ENCODE measurements at regions not wholly inside any gene's neighbourhood (a gene's known extent, or its start where the extent isn't known, plus 50 kb on each side); places are given as distances from the start of the nearest gene placed in this dataset.

DNA sequence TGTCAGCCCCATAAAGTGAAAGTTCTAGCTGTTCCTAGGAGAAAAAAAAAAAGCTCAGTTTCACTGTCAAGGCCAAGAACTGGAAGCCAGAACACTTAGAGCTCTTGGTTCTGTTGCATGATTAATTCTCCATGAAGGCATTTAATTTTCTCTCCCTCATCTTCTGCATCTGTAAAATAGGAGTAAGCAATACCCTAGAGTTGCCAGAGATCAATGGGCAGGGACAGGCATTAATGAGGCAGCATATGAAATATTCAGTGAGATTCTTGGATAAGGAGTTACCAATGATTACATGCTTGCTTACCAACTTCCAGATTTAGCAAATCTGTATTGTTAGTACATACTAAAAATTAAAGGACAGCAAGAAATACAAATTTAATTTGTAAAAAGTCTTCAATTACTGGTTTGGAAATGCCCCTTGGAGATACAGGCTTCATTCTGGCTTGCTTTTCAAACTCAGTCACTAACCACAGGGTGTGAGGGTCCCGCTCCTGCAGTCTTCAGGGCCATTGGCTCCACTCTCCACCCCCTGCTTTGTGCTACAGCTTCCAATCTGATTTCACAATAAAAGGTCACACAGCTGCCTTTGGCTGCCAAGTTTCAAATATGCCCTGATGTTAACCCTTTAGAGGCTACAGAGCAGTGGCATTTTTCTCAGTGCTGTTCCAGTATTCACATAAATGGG, 624.6 kb downstream of the BNC2 start:
- DNase-seq (ENCODE audit: low spot score), result no peak

DNA sequence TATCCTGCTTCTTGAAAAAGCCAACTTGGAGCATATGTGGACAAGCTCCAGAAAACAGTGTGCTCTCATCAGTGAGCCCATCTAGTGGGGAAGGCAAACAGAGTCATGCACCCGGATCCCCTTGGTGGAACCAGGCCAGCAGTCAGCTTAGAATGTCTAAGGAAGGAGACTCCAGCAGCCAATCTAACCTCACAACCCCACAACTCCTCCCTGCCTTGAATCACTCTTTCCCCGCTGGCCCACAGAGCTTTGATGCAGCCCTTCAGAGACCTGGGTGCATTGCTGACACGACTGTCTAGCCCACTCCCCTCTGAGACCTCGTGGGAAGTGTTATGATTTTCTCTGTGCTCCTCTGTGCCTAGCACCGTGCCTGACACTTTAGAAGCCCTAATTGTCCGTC, 623.7 kb downstream of the BNC2 start:
- no peak for DNase-seq (ENCODE audit: low spot score)

- peak; percentile 86 for DNase-seq (ENCODE audit: low spot score)
These were observed 623.1 kb downstream of the BNC2 start for GRCh38 chr9:16247188-16247875.

DNA sequence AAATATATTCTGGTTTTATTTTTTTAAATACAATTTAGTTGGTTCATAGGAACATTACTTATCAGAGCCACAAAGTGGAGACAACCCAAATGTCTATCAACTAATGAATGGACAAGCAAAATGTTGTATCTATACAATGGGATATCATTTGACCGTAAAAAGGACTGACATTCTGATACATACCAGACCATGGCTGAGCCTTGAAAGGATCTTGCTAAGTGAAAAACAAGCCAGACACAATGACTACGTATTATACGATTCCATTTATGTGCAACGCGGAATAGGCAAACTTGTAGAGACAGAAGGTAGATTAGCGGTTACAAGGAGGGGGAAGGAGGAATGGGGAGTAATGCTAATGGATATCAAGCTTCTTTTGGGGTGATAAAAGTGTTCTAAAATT, 621.6 kb downstream of the BNC2 start:
- DNase-seq (ENCODE audit: low spot score), result no peak

GRCh38 chr9:16252616-16253015, 617.9 kb downstream of the BNC2 start:
- DNase-seq (ENCODE audit: low spot score), result no peak

DNA sequence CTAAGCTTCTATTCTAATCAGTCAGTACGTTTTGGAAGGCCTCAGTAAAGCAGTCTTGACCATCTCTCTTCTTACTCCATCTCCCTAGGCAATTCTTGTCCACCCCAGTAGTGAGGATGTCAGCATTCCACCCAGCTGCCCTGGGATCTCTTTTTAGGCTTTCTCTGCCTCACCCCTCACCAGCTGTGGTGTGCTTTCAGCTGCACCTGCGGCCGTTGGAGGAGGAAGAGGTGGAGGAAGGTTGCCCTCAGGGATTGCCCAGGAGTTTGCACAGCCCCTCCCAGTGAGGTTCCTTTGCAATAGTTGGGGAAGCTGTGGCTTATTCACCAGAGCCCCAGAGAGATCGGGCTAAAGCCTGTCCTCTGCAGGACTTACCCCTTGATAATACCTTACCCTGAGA, 615.8 kb downstream of the BNC2 start:
- no peak for DNase-seq (ENCODE audit: low spot score)

DNA sequence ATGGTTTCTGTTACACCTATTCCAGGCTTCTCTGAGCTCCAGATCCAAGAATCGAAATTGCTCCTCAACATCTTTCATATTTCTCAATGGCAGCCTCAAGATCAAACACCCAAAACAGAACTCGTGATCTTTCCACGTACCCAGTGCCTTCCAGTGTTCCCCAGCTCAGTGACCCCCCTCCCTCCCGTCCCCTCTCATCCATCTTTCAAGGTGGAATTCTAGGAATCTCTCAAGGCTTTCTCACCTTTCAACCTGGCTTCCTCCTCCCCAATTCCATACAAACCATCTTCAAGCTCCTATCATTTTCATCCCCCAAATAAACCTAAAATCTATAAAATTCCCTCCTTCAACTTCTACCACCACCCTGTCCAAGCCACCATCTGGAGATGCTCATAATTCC, 615.3 kb downstream of the BNC2 start:
- DNase-seq (ENCODE audit: low spot score), result no peak

- no peak for DNase-seq (ENCODE audit: low spot score)
These were observed 612.9 kb downstream of the BNC2 start for GRCh38 chr9:16257604-16258003.

GRCh38 chr9:16258191-16258590, 612.3 kb downstream of the BNC2 start:
- DNase-seq (ENCODE audit: low spot score), result no peak

GRCh38 chr9:16258708-16259107, 611.8 kb downstream of the BNC2 start:
- DNase-seq (ENCODE audit: low spot score), result no peak

- DNase-seq (ENCODE audit: low spot score), result no peak
These were observed 607.8 kb downstream of the BNC2 start for GRCh38 chr9:16262477-16263261.

DNA sequence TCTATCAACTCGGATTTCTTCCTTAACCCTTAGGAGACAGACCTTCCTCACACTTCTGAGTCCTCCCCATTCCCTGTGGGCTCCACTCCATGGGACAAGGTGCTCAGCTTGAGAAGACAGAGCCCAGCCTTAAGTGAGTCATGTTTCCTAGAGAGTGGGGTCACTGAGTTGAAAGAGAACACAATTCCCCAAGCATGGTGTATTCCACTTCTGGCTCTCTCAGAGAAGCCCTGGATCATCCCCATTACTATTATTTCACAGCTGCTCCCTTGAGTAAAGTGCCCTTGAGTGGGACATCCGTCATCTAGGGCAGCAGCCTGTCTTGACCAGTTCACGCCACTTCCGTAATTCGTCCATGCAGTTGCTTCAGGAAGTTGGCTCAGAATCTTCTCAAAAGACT, 604.8 kb downstream of the BNC2 start:
- DNase-seq (ENCODE audit: low spot score), result no peak

GRCh38 chr9:16266648-16267276, 603.7 kb downstream of the BNC2 start:
- DNase-seq (ENCODE audit: low spot score), result no peak

DNA sequence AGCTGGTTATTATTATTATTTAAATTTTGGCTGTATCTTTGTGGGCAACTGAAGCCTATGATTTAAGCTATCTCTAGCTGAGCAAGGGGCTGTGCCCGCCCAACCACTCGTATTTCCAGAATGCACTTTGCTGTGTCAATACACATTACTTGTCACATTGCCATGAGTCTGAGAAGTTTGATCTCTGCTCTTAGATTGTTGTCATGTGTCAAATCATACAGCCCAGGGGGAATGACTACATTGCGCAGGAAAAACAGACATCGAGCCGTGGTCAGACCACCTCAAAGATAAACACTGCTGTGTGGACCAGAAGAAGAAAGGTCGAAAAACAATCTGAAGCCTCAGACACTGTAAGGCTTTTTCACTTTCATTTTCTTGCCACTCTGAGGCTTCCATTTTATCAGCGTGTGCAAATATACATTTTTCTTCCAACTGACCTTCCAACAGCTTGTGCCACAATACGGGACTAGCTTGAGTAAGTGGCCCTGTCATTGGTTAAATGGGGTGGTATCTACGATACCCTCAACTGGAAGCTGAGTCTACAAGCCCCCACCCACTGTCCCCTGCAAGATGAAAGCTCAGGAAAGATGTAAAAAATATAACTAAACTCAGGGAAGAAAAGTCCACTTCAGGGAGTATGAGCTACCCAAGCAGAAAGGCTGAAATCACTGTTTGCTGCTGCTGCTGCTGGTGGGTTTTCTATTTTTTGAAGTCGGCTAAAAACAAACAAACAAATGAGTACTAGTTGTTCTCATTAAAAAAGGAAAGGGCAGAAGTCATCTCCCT, 603.0 kb downstream of the BNC2 start:
- DNase-seq (ENCODE audit: low spot score), result no peak

- DNase-seq (ENCODE audit: low spot score), result no peak
These were observed 602.2 kb downstream of the BNC2 start for GRCh38 chr9:16268067-16268881.

GRCh38 chr9:16271967-16272366, 598.5 kb downstream of the BNC2 start:
- no peak for DNase-seq (ENCODE audit: low spot score)

DNA sequence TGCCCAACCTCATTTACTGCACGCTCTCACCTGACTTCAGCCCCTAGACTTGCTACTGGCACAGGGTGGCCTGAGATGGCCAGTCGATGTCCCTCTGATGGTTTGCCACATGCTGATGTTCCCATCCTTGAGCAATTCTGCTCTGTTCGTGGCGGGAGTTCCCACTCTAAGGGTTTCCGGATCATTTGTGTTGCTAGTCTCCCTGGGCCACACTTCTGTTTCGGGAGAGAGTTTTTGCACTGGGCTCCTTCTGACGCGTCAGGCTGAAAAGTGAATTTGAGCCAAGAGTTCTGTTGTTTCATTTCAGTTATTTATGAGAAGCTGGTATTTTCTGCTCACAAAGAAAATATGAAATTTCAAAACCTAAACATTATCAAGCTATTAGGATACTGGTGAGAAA, 597.7 kb downstream of the BNC2 start:
- no peak for DNase-seq (ENCODE audit: low spot score)

- no peak for DNase-seq (ENCODE audit: low spot score)
These were observed 594.5 kb downstream of the BNC2 start for GRCh38 chr9:16275795-16276624.

- no peak for DNase-seq (ENCODE audit: low spot score)
These were observed 593.6 kb downstream of the BNC2 start for GRCh38 chr9:16276866-16277265.

- no peak for DNase-seq (ENCODE audit: low spot score)
These were observed 593.0 kb downstream of the BNC2 start for GRCh38 chr9:16277471-16277960.
